ENCODE measurements at regions not wholly inside any gene's neighbourhood (a gene's known extent, or its start where the extent isn't known, plus 50 kb on each side); places are given as distances from the start of the nearest gene placed in this dataset.

DNA sequence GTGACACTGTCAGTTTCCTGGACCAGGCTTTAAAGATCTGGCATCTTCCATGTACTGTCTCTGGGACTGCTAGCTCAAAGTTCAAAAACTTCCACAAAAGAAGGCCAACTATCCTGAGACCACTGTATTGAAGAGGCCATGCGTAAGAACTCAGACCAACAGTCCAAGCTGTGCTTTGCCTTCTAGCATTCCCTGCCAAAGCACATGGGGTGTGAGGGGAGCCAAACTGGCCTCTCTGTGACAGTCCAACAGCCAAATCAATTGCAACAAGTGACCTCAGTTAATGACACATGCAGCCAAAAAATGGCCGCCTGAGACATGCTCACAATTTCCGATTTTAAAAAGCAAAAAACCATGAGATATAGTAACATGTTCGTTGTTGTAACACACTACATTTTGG is 160.3 kb upstream of the CDH19 start:
- TF ChIP-seq, protein P1, sequence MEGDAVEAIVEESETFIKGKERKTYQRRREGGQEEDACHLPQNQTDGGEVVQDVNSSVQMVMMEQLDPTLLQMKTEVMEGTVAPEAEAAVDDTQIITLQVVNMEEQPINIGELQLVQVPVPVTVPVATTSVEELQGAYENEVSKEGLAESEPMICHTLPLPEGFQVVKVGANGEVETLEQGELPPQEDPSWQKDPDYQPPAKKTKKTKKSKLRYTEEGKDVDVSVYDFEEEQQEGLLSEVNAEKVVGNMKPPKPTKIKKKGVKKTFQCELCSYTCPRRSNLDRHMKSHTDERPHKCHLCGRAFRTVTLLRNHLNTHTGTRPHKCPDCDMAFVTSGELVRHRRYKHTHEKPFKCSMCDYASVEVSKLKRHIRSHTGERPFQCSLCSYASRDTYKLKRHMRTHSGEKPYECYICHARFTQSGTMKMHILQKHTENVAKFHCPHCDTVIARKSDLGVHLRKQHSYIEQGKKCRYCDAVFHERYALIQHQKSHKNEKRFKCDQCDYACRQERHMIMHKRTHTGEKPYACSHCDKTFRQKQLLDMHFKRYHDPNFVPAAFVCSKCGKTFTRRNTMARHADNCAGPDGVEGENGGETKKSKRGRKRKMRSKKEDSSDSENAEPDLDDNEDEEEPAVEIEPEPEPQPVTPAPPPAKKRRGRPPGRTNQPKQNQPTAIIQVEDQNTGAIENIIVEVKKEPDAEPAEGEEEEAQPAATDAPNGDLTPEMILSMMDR (IDR thresholded peaks at IDR 0.05), result no peak
- TF ChIP-seq POLR2A (IDR thresholded peaks at IDR 0.05), result no peak

All from lower leg skin (tissue), 3 donors.